ENCODE measurements at regions not wholly inside any gene's neighbourhood (a gene's known extent, or its start where the extent isn't known, plus 50 kb on each side); places are given as distances from the start of the nearest gene placed in this dataset.

GRCh38 chr4:153116801-153117200 lies 87.4 kb upstream of the TRIM2 start:
- Histone ChIP-seq H3K27me3 (ENCODE audit: control insufficient read depth, insufficient read depth, low read length) (no peaks in the 10 kb centered on the region), H3K36me3 (ENCODE audit: control insufficient read depth, insufficient read depth, low read length) (no peaks in the 10 kb centered on the region), H3K4me3 (replicated peaks in 1 of 4; ENCODE audit: control extremely low read depth in 1 of 4, insufficient read depth in 1 of 4, low read depth in 3 of 4, low read length in 4 of 4) (no peak overlapping the region), H3K79me2 (ENCODE audit: control insufficient read depth, insufficient read depth, low read length) (no peaks in the 10 kb centered on the region), H3K27ac (ENCODE audit: insufficient read depth, low read length) (no peak overlapping the region), H3K9ac (ENCODE audit: insufficient read depth, low read length) (no peak overlapping the region), H3K4me2 (ENCODE audit: extremely low read depth, insufficient read depth, low read length) (no peak overlapping the region), H3K4me1 (ENCODE audit: control insufficient read depth, extremely low read depth, insufficient read depth, low read length) (peaks cover 10% of the 10 kb centered on the region), H3K9me3 (ENCODE audit: control insufficient read depth, insufficient read depth, low read depth, low read length) (no peaks in the 10 kb centered on the region), H2AFZ (ENCODE audit: low read length) (no peak overlapping the region), H4K20me1 (ENCODE audit: control insufficient read depth, extremely low read depth, insufficient read depth, low read length) (no peaks in the 10 kb centered on the region)
- TF ChIP-seq EZH2 (IDR thresholded peaks at IDR 0.05; ENCODE audit: low read length, missing control alignments): no peak
- TF ChIP-seq CTCF (conservative IDR thresholded peaks at IDR 0.05 in 1 of 2, IDR thresholded peaks at IDR 0.05 in 1 of 2; ENCODE audit: low read depth in 1 of 2, low read length in 2 of 2): no peak
- no peak for DNase-seq (ENCODE audit: low read depth in 2 of 2)

GRCh38 chr4:153117554-153117953 lies 86.7 kb upstream of the TRIM2 start:
- TF ChIP-seq EZH2 (IDR thresholded peaks at IDR 0.05; ENCODE audit: low read length, missing control alignments) (no peak), CTCF (conservative IDR thresholded peaks at IDR 0.05 in 1 of 2, IDR thresholded peaks at IDR 0.05 in 1 of 2; ENCODE audit: low read depth in 1 of 2, low read length in 2 of 2) (no peak)
- no peaks in the 10 kb centered on the region for H3K79me2 ChIP-seq (ENCODE audit: control insufficient read depth, insufficient read depth, low read length)
- no peak overlapping the region for H3K27ac ChIP-seq (ENCODE audit: insufficient read depth, low read length)

DNA sequence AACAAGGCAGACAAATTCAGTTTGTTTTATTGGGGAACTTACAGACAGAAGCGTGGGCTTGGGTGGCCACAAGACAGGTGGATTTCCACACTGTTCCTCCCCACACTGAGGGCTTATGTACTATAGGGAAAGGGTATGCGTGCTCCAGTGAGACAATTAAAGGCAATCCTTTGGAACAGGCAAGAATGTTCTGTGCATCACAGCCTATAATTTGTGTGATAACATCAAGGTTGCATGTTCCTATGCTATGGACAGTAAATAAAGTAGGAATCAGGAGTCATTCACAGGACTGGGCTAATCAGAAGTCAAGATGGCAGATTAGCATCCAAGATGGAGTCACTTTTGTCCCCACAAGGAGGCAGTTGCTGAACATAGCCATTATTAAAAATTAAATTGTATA lies 84.6 kb upstream of the TRIM2 start:
- Histone ChIP-seq H3K36me3 (ENCODE audit: control insufficient read depth, insufficient read depth, low read length) (no peaks in the 10 kb centered on the region), H3K4me2 (ENCODE audit: extremely low read depth, insufficient read depth, low read length) (no peak overlapping the region), H3K4me3 (replicated peaks in 1 of 4; ENCODE audit: control extremely low read depth in 1 of 4, insufficient read depth in 1 of 4, low read depth in 3 of 4, low read length in 4 of 4) (no peak overlapping the region), H3K27me3 (ENCODE audit: control insufficient read depth, insufficient read depth, low read length) (no peaks in the 10 kb centered on the region), H4K20me1 (ENCODE audit: control insufficient read depth, extremely low read depth, insufficient read depth, low read length) (no peaks in the 10 kb centered on the region), H3K27ac (ENCODE audit: insufficient read depth, low read length) (no peak overlapping the region), H3K9me3 (ENCODE audit: control insufficient read depth, insufficient read depth, low read depth, low read length) (no peaks in the 10 kb centered on the region), H3K79me2 (ENCODE audit: control insufficient read depth, insufficient read depth, low read length) (no peaks in the 10 kb centered on the region), H2AFZ (ENCODE audit: low read length) (no peak overlapping the region), H3K4me1 (ENCODE audit: control insufficient read depth, extremely low read depth, insufficient read depth, low read length) (peaks cover 10% of the 10 kb centered on the region), H3K9ac (ENCODE audit: insufficient read depth, low read length) (no peak overlapping the region)
- no peak for DNase-seq (ENCODE audit: low read depth in 2 of 2)
- no peak for TF ChIP-seq CTCF (conservative IDR thresholded peaks at IDR 0.05 in 1 of 2, IDR thresholded peaks at IDR 0.05 in 1 of 2; ENCODE audit: low read depth in 1 of 2, low read length in 2 of 2)
- TF ChIP-seq EZH2 (IDR thresholded peaks at IDR 0.05; ENCODE audit: low read length, missing control alignments): no peak

More at GRCh38 chr4:153117554-153117953, 86.7 kb upstream of the TRIM2 start:
- Histone ChIP-seq H3K36me3 (ENCODE audit: control insufficient read depth, insufficient read depth, low read length) (no peaks in the 10 kb centered on the region), H2AFZ (ENCODE audit: low read length) (no peak overlapping the region), H3K9me3 (ENCODE audit: control insufficient read depth, insufficient read depth, low read depth, low read length) (no peaks in the 10 kb centered on the region), H4K20me1 (ENCODE audit: control insufficient read depth, extremely low read depth, insufficient read depth, low read length) (no peaks in the 10 kb centered on the region), H3K9ac (ENCODE audit: insufficient read depth, low read length) (no peak overlapping the region), H3K4me1 (ENCODE audit: control insufficient read depth, extremely low read depth, insufficient read depth, low read length) (peaks cover 10% of the 10 kb centered on the region), H3K27me3 (ENCODE audit: control insufficient read depth, insufficient read depth, low read length) (no peaks in the 10 kb centered on the region), H3K4me3 (replicated peaks in 1 of 4; ENCODE audit: control extremely low read depth in 1 of 4, insufficient read depth in 1 of 4, low read depth in 3 of 4, low read length in 4 of 4) (no peak overlapping the region), H3K4me2 (ENCODE audit: extremely low read depth, insufficient read depth, low read length) (no peak overlapping the region)
- DNase-seq (ENCODE audit: low read depth in 2 of 2): no peak
